Right lobe of liver (tissue), 6 donors: ENCODE measurements at regions not wholly inside any gene's neighbourhood (a gene's known extent, or its start where the extent isn't known, plus 50 kb on each side); places are given as distances from the start of the nearest gene placed in this dataset.

Experiments used
- ATAC-seq, 4 donors: fragments of 200-7000 bp; cut with Tn5 transposase; one replicate each; pipeline ENCODE4 v1.9.1; 2020; ENCODE audit warnings: mild to moderate bottlenecking in 4 of 4, moderate library complexity in 4 of 4
- DNase-seq, 3 donors: peaks; one replicate each; pipeline ENCODE4 v3.0.0-alpha.2; 2020
- H3K27ac ChIP-seq, 3 donors: fragments of 200-600 bp; one replicate each; pipeline ENCODE4 v1.8.0; 2022
- H3K27me3 ChIP-seq, 2 donors: fragments of 200-600 bp; one replicate each; pipeline ENCODE4 v1.8.0; 2022
- H3K36me3 ChIP-seq, 4 donors: fragments of 200-600 bp; sonication (generic) in 1 of 4; one replicate each; pipeline versions ENCODE4 v1.5.1 to v1.8.0; 2017 to 2022; ENCODE audit warnings: control low read depth in 1 of 4
- H3K4me1 ChIP-seq, 4 donors: fragments of 200-600 bp; sonication (generic) in 1 of 4; one replicate each; pipeline versions ENCODE4 v1.5.1 to v1.8.0; 2017 to 2022; ENCODE audit warnings: control low read depth in 1 of 4
- H3K4me3 ChIP-seq, 3 donors: fragments of 200-600 bp; one replicate each; pipeline ENCODE4 v1.8.0; 2022
- H3K9me3 ChIP-seq, 4 donors: fragments of 200-600 bp; sonication (generic) in 1 of 4; one replicate each; pipeline versions ENCODE4 v1.5.1 to v1.8.0; 2017 to 2022; ENCODE audit warnings: control low read depth in 1 of 4
- CTCF ChIP-seq, 4 donors: fragments of 200-600 bp in 3 of 4; fragments of 450-650 bp in 1 of 4; IDR thresholded peaks; one replicate each; pipeline versions ENCODE4 v1.5.1 to v1.8.0; 2016 to 2022; ENCODE audit warnings: antibody characterized with exemption in 4 of 4, mild to moderate bottlenecking in 2 of 4
- POLR2A ChIP-seq: fragments of 450-650 bp; IDR thresholded peaks from one replicate; pipeline ENCODE4 v1.6.1; 2017; ENCODE audit warnings: antibody characterized with exemption, mild to moderate bottlenecking
- WGBS: methylation state at CpG from one replicate; pipeline ENCODE4 v1.1.6; 2018; ENCODE audit warnings: low coverage, low lambda C conversion rate; ENCODE audit not compliant: insufficient coverage; ENCODE audit errors: missing lambda C conversion rate; 5-methylcytosine and 5-hydroxymethylcytosine counted together
- intact Hi-C, 2 donors: fragments of 100-400 bp; cut with DNase I; formaldehyde crosslinking; loops; one replicate each; pipeline versions ENCODE4 v1.11.2 to v1.14.1; 2022
- donor health status: DM: no; HTN: yes; CAD: no.
- donor health status: DM: no; HTN: no; CAD: no.
- donor health status: DM: no; HTN: no; CAD: no.
- donor health status: DM: no; HTN: yes; CAD: no.
- donor health status: DM: no; HTN: yes; CAD: no.

- Histone ChIP-seq H3K4me3 (no peak overlapping the region), H3K27ac (no peak overlapping the region), H3K27me3 (no peaks in the 10 kb centered on the region), H3K4me1 (peaks cover 0 to 9% (median 0%) of the 10 kb centered on the region in 4 donors), H3K36me3 (no peaks in the 10 kb centered on the region), H3K9me3 (no peaks in the 10 kb centered on the region)
- ATAC-seq, result no peak
- DNase-seq, result no peak
- 93% methylated on average over 2 of the region's 2 CpGs for WGBS
- TF ChIP-seq CTCF (IDR thresholded peaks at IDR 0.05) (no peak), POLR2A (no peak)
- intact Hi-C loops, result no loop called here
These were observed 254.0 kb downstream of the ANAPC1 start for GRCh38 chr2:111629983-111630382.

- no peaks in the 10 kb centered on the region for H3K36me3 ChIP-seq
- H3K4me3 ChIP-seq, result no peak overlapping the region
- no peaks in the 10 kb centered on the region for H3K9me3 ChIP-seq
- no peaks in the 10 kb centered on the region for H3K4me1 ChIP-seq
- no peak for DNase-seq
- no peak overlapping the region for H3K27ac ChIP-seq
- 55% methylated on average over 4 of the region's 4 CpGs for WGBS
- intact Hi-C loops, result no loop called here
- H3K27me3 ChIP-seq, result no peaks in the 10 kb centered on the region
- no peak for ATAC-seq
- TF ChIP-seq CTCF (IDR thresholded peaks at IDR 0.05) (no peak), POLR2A (no peak)
These were observed 251.3 kb downstream of the ANAPC1 start for GRCh38 chr2:111632661-111633060.

- no peak for DNase-seq
- Histone ChIP-seq H3K9me3 (no peaks in the 10 kb centered on the region), H3K36me3 (no peaks in the 10 kb centered on the region), H3K27me3 (no peaks in the 10 kb centered on the region), H3K4me3 (no peak overlapping the region), H3K4me1 (no peaks in the 10 kb centered on the region), H3K27ac (no peak overlapping the region)
- 74% methylated on average over 2 of the region's 2 CpGs for WGBS
- ATAC-seq, result no peak
- intact Hi-C loops, result no loop called here
- TF ChIP-seq POLR2A (no peak), CTCF (IDR thresholded peaks at IDR 0.05) (no peak)
These were observed 250.8 kb downstream of the ANAPC1 start for GRCh38 chr2:111633189-111633588.

GRCh38 chr2:111633643-111634042 lies 250.3 kb downstream of the ANAPC1 start:
- WGBS, result 47% methylated on average over 4 of the region's 6 CpGs
- intact Hi-C loops, result no loop called here
- no peaks in the 10 kb centered on the region for H3K27me3 ChIP-seq
- H3K27ac ChIP-seq, result no peak overlapping the region
- ATAC-seq (peak in 3 of 4 donors; percentile 23 to 44 (median 40)), DNase-seq (no peak)
- no peaks in the 10 kb centered on the region for H3K36me3 ChIP-seq
- no peaks in the 10 kb centered on the region for H3K4me1 ChIP-seq
- H3K4me3 ChIP-seq, result no peak overlapping the region
- TF ChIP-seq CTCF (IDR thresholded peaks at IDR 0.05), result no peak
- no peak for TF ChIP-seq POLR2A
- no peaks in the 10 kb centered on the region for H3K9me3 ChIP-seq
